COLO668 (cell line): ENCODE measurements at regions not wholly inside any gene's neighbourhood (a gene's known extent, or its start where the extent isn't known, plus 50 kb on each side); places are given as distances from the start of the nearest gene placed in this dataset.
"Not testable (repeated sequence)": the region's sequence is repeated elsewhere in the genome, so short reads cannot be mapped to it uniquely, and the experiment has no call there.

Experiments used
- DNase-seq: peaks from one replicate; lab custom pipeline; 2025; ENCODE audit not compliant: unreplicated experiment; lab: John Stamatoyannopoulos, UW

DNA sequence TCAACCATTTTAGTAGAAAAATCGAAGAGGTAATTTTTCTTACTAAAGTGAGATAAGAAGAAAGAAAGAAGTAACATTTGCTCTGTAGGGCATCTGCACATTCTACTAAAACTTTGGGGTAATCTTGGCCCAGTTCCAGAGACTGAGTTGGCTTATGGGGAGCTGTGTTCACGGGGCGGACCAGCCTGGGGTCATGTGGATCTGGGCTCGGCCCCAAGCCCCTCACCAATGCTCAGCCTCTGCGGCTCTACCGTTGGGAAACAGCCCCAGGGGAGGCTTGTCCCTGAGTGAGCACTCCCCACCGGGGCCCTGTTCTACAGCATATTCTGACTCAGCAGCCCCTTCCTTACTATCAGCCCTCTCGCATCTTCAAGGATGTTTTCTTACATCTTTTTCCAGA is 132.3 kb downstream of the RTP5 start:
- DNase-seq, result no peak

DNA sequence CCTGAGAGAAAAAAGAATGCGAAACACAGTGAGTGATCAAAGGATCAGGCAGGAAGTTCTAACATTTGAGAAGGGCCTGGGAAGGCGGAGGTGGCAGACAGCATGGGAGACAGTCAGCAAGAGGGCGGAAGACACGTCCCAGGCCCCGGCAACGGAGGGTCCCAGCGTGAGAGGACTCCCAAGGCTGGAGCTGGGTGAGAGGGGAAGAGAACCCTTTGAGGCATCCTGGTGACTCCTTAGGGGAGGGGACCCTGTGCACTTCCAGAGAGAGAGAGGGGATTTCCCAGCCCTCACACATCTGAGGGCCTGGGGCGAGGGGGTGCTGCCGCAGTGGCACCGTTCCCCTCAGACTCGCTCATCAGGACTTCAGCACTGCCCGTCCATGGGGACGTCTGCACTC is 133.4 kb downstream of the RTP5 start:
- DNase-seq, result no peak

DNA sequence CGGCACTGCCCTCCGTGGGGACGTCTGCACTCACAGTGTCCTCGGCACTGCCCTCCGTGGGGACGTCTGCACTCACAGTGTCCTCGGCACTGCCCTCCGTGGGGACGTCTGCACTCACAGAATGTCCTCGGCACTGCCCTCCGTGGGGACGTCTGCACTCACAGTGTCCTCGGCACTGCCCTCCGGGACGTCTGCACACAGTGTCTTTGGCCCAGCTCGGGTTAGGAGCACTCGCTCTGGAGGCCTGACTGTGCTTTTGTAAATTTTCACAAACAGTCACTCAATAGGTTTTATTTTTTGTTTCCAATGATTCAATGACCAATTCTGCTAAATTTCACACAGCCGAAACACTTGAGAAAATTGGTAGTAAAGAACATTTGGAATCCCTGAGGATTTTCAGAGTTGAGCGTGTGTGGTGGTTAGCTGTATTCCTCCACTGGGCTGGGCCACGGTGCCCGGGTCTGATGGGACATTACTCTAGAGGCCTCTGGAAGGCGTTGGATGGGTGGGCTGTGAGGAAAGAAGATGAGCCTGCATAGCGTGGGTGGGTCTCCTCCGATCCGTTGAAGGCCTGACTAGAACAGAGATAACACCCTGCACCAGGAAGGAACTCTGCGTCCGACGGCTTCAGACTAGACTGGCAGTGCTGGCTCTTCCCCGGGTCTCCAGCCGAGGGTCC is 134.8 kb downstream of the RTP5 start:
- DNase-seq, result no peak

DNA sequence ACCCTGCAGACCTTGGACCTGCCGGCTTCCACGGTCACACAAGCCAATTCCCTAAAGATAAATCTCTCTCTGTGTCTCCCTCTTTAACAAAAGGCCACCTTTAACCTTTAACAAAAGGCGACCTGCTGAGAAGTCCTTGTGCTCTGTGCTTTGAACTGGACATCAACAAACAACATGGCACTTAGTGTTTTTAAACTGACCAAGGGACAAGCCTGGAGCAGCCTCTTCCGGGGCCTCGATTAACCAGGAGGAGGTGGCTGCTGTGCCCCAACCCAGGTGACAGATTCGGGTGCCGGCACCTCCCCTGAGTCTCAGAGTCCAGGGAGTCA is 135.3 kb downstream of the RTP5 start:
- DNase-seq, result no peak

DNA sequence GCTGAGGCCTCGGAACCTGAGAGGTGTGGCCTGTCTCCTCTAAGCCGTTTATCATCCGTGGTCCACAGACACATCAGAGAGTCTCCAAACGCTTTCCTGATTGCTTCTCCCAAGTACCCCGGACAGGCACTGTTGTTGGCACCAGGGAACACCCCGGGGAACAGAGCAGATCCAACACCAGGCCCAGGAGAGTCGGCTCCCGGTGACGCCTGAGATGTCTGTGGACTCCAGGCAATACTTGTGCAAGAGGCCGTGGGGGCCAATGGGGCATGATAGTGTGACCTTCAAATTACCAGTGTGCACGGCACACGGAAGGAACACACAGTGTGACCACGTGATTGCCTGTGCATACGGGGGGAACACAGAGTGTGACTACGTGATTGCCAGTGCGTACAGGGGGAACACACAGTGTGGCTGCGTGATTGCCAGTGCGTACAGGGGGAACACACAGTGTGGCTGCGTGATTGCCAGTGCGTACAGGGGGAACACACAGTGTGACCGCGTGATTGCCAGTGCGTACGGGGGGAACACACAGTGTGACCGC is 136.6 kb downstream of the RTP5 start:
- not testable (repeated sequence) for DNase-seq

DNA sequence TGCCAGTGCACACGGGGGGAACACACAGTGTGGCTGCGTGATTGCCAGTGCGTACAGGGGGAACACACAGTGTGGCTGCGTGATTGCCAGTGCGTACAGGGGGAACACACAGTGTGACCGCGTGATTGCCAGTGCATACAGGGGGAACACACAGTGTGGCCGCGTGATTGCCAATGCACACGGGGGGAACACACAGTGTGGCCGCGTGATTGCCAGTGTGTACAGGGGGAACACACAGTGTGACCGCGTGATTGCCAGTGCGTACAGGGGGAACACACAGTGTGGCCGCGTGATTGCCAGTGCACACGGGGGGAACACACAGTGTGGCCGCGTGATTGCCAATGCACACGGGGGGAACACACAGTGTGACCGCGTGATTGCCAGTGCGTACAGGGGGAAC is 139.4 kb downstream of the RTP5 start:
- not testable (repeated sequence) for DNase-seq

DNA sequence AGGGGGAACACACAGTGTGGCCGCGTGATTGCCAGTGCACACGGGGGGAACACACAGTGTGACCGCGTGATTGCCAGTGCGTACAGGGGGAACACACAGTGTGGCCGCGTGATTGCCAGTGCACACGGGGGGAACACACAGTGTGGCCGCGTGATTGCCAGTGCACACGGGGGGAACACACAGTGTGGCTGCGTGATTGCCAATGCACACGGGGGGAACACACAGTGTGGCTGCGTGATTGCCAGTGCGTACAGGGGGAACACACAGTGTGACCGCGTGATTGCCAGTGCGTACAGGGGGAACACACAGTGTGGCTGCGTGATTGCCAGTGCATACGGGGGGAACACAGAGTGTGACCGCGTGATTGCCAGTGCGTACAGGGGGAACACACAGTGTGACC is 140.3 kb downstream of the RTP5 start:
- not testable (repeated sequence) for DNase-seq

DNA sequence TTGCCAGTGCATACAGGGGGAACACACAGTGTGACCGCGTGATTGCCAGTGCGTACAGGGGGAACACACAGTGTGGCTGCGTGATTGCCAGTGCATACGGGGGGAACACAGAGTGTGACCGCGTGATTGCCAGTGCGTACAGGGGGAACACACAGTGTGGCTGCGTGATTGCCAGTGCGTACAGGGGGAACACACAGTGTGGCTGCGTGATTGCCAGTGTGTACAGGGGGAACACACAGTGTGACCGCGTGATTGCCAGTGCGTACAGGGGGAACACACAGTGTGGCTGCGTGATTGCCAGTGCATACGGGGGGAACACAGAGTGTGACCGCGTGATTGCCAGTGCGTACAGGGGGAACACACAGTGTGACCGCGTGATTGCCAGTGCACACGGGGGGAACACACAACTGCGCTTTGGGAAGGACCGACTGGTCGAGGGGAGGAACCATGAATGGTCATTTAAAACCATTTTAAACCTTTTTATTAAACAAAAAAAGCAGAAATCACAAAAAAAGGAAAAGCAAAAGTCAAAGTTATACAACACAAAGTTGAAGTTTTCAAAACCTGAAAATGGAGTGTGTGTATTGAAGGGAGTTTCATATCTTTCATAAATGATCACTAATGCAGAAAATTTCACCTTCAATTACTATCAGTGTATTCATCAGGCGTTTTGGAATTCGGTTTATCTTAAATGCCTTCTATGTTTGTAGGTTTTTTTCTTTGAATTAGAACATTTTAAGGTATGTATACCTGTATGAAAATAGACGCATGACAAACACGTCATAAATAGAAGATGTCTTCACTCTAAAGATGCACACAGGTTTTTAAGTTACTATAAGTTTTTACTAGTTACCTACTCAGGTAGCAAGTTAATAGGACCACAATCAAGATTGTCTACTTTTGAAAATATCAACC is 141.0 kb downstream of the RTP5 start:
- not testable (repeated sequence) for DNase-seq

DNA sequence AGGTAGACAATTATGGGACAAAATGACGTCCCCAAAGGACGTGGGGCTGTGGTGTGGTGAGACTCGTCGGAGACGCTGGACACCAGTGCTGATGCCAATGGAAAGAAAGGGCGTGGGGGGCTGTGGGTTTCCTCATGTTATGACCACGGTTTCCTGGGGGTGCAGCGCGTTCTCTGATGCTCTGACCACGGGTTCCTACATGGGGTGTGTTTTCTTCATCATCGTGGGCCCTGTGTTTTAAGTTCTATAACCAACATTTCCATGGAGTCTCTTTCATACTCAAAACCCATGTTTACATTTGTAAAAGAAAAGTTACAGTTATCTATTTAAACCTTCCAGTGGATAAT is 141.6 kb downstream of the RTP5 start:
- DNase-seq, result no peak

DNA sequence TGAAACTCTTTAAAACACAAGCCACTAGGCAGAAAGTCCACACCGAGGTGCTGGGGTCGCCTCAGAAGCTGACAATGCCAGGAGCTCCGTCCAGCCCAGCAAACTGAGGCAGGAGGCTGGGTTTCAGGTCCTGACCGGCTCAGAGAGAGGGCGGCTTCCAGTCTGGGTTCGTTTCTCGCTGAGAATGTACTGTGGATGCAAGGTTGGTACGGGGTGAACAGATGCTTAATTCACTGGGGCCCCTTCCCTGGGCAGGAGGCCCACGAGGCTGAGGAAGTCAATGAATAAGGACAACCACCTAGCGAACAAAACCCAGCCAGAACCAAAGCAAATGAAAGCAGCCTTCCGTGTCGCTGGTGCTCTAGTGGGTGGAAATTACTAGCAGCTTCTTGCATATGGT is 142.0 kb downstream of the RTP5 start:
- DNase-seq, result no peak

DNA sequence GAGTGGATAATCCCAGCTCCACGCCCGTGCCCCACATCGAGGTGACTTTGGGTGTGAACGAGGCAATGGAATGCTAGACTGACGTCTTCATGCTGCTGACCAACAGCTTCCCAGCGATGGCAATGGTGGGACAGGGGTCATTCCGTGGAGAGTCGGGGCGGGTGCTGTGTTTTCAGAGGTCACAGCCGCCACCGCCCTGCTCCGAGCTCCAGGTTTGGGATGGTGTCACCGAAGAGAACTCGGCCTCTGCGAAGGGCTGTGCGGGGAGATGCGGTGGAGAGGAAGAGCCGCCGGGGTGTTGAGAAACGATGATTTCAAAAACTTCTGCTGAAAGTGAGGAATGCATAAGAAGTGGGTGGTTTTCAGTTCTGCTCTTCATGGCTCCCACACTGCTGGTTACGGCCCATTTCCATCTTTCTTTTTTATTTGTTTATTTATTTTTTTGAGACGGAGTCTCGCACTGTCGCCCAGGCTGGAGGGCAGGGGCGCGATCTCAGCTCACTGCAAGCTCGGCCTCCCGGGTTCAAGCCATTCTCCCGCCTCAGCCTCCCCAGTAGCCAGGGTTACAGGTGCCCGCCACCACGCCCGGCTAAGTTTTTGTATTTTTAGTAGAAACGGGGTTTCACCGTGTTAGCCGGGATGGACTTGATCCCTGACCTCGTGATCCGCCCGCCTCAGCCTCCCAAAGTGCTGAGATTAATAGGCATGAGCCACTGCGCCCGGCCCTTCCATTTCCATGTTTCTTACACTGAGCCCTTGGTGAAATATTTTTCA is 142.6 kb downstream of the RTP5 start:
- no peak for DNase-seq

DNA sequence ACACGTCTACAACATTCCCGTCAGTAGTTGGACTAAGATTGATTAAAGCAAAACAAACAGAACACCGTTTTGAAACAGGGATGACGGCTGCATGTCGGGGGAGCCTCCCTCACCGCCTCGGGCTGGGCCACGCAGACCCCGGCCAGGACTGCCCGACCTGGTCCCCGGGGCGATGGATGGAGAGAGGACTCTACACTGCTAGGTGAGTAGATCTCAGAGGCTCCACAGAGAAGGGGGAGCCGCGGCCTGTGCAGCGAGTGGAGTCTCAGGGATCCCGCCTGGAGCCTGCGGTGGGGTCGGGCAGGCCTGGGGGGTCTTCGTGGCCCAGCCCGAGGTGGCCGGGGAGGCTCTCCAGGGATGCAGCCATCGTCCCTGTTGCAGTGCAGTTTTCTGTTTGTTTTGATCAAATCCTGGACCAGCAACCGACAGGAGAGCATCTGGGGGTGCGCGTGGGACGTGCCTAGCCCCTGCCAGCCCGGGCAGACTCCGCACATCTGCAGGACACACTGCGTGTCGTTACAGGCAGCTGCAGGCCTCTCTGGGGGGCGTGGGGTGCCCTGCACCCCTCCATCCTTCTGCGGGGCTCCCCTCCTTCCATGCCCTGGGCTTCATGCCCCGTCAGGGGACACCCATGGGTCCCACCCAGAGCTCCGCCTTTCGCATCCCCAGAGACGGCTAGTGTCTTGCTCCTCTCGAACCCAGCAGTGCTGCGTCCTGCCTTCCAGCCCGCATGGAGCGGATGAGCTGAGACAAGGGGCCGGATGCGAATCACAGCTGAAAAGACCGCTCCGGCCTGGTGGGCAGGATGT is 143.6 kb downstream of the RTP5 start:
- DNase-seq, result no peak

DNA sequence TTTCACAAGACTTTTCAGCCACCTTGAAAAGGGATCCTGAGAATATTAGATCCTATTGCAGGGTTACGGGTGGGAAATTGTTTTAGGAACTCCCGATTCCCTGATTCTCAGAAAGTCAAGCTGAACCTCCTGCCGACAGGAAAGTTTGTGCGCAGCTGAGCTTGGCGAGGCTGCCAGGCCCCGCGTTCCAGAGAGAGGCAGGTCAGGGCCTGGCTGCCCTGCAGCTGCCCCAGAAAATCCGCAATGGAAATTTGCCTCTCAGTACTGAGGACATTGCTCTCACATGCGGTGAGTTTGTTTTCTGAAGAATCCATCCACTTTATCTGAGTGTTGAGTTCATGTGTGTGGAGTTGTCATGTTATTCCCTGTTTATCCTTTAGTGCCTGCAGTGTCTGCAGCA is 144.2 kb downstream of the RTP5 start:
- DNase-seq, result no peak

DNA sequence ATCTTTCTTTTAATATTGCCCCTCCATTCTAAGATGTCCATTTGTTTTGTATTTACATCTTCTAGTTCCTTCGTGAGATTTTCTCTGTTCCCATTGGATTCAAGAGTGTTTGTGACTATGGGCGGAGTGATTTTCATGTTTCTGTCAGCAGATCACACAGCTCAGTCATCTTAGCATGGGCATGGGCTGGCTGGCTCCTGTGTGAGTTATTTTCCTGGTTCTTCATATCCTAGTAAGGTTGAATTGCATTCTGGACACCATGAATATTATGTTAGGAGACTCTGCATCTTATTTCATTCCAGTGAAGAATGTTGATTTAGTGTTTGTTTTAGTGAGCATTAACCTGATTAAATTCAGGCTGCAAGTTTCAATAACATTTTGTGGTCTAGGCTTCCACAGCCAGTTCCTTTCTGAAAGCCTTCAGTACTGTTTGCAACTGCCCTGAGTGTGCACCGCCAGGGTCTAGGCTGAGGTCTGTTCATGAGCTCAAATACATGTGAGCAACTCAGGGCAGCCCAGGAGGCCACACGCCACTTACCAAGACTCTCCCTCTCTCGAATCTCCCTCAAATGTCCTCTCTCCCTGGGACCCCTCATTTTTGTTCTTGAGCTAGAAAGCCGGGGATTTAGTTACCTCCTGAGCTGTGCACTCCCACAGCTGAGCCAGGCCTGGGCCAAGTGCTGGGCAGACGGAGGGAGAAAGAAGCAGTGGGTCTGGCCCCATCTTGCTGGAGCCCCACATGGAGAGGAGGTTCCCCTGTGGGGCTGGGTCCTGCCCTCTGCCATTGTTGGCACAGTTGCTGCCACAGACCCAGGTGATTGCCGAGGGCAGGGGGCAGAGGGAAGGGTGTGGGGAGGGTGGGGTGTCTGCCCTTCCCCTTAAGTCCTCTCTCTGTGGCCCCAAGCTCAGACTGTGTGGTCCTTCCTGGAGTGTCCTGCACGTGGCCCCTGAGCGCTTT is 145.9 kb downstream of the RTP5 start:
- DNase-seq, result no peak

DNA sequence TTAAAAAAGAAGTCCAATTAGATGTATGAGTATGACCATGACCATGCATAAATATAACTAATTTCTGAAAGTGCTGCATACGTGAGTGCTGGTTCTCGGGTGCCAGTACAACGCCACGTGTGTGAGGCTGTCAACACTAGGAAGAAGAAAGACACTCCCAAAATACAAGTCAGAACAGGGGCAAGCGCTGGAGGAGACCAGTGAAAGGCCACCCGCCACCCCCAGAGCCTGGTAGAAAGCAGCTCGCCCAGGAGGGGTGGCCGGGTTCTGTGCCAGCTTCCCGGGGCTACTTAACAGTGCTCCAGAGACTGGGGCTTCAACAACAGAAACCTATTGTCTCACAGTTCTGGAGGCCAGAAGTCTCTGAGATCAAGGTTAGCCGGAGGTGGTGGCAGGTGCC is 147.6 kb downstream of the RTP5 start:
- DNase-seq, result no peak

DNA sequence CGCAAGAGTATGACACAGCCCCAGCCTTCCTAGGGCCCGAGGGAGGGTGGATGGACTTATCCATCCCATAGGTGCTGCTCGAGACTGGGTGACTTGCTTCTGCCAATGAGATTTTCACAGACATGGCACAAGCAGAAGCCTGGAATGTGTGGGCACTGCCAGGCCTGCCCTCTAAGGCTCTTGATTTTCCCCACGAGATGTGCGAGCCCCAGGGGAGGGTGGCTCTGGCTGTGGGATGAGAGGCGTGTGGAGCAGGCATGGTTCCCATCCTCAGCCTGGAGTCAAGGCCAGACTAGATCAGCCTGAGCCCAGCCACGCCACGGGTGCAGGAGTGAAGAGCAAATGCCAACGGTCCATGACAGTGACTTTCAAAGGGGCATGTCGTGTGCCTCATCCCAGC is 148.9 kb downstream of the RTP5 start:
- not testable (repeated sequence) for DNase-seq

DNA sequence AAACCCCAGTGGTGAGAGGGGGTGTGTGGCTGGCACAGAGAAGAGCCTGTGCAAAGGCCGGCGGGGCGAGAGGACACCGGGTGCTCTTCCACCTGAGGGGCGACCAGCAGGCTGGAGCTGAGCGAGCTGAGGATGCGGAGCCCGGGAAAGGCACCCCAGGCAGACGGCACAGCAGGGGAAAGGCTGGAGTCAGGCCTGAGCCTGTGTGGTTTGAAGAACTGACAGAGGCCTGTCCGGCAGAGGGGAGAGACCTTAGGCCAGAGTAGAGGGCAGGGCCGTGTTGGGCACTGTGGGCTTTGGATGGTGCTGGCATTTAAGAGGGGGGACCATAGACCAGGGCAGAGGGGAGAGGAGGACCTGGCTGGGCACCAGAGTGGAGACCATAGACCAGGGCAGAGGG is 149.8 kb downstream of the RTP5 start:
- no peak for DNase-seq

DNA sequence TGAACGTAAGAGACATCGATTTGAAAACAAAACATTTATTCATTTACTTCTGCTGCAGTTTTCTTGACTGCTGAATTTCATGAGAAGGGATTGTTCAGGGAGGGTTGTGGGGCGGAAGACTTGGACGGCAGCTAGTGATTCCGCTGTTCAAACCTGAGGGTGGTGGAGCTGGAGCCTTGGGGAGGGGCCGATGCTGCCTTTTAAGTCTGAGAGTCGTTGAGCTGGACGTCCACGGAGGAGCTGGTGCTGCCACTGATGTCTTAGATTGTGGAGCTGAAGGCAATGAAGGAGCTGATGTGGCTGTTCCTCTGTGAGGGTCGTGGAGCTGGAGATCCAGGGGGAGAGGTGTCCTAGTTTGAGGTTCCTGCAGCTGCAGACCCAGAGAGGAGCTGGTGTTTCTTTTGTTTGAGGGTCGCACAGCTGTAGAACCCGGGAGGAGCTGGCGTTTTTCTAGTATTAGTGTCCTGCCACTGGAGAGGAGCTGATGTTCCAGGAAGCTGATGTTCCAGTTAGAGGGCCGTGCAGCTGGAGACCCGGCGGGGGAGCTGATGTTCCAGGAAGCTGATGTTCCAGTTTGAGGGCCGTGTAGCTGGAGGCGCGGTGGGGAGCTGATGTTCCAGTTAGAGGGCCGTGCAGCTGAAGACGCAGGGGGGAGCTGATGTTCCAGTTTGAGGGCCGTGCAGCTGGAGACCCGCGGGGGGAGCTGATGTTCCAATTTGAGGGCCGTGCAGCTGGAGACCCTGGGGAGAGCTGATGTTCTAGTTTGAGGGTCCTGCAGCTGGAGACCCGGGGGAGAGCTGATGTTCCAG is 150.9 kb downstream of the RTP5 start:
- peak; percentile 53 for DNase-seq
